ENCODE measurements at regions not wholly inside any gene's neighbourhood (a gene's known extent, or its start where the extent isn't known, plus 50 kb on each side); places are given as distances from the start of the nearest gene placed in this dataset.
"Not testable (repeated sequence)": the region's sequence is repeated elsewhere in the genome, so short reads cannot be mapped to it uniquely, and the experiment has no call there.

GRCh38 chr6:94902974-94903628, 674.2 kb upstream of the MANEA start:
- Mint-ChIP-seq H3K9me3 (no peaks in the 10 kb centered on the region), H3K27me3 (ENCODE audit: low read depth) (peaks cover 10% of the 10 kb centered on the region), H3K36me3 (no peaks in the 10 kb centered on the region), H3K4me3 (no peak overlapping the region), H3K4me1 (no peaks in the 10 kb centered on the region), H3K27ac (no peak overlapping the region)
- no peak for DNase-seq (ENCODE audit: low spot score in 2 of 2, unreplicated experiment in 2 of 2)
- TF ChIP-seq, protein P1, sequence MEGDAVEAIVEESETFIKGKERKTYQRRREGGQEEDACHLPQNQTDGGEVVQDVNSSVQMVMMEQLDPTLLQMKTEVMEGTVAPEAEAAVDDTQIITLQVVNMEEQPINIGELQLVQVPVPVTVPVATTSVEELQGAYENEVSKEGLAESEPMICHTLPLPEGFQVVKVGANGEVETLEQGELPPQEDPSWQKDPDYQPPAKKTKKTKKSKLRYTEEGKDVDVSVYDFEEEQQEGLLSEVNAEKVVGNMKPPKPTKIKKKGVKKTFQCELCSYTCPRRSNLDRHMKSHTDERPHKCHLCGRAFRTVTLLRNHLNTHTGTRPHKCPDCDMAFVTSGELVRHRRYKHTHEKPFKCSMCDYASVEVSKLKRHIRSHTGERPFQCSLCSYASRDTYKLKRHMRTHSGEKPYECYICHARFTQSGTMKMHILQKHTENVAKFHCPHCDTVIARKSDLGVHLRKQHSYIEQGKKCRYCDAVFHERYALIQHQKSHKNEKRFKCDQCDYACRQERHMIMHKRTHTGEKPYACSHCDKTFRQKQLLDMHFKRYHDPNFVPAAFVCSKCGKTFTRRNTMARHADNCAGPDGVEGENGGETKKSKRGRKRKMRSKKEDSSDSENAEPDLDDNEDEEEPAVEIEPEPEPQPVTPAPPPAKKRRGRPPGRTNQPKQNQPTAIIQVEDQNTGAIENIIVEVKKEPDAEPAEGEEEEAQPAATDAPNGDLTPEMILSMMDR (IDR thresholded peaks at IDR 0.05; ENCODE audit: unreplicated experiment) = no peak

- Mint-ChIP-seq H3K36me3 (no peaks in the 10 kb centered on the region), H3K27ac (no peak overlapping the region), H3K9me3 (no peaks in the 10 kb centered on the region), H3K4me3 (no peak overlapping the region), H3K4me1 (no peaks in the 10 kb centered on the region), H3K27me3 (ENCODE audit: low read depth) (peaks cover 3% of the 10 kb centered on the region)
- TF ChIP-seq, protein P1 (IDR thresholded peaks at IDR 0.05; ENCODE audit: unreplicated experiment) = no peak
- DNase-seq (ENCODE audit: low spot score in 2 of 2, unreplicated experiment in 2 of 2) = no peak
Observed at GRCh38 chr6:94899191-94899590, 678.1 kb upstream of the MANEA start.

- no peak for DNase-seq (ENCODE audit: low spot score in 2 of 2, unreplicated experiment in 2 of 2)
- Mint-ChIP-seq H3K4me1 (no peaks in the 10 kb centered on the region), H3K27me3 (ENCODE audit: low read depth) (peaks cover 1% of the 10 kb centered on the region), H3K4me3 (no peak overlapping the region), H3K36me3 (no peaks in the 10 kb centered on the region), H3K27ac (no peak overlapping the region), H3K9me3 (no peaks in the 10 kb centered on the region)
- TF ChIP-seq, protein P1 (IDR thresholded peaks at IDR 0.05; ENCODE audit: unreplicated experiment) = no peak
Observed at GRCh38 chr6:94894300-94894699, 683.0 kb upstream of the MANEA start.

GRCh38 chr6:94893327-94893726, 684.0 kb upstream of the MANEA start:
- no peak for DNase-seq (ENCODE audit: low spot score in 2 of 2, unreplicated experiment in 2 of 2)
- Mint-ChIP-seq H3K4me1 (no peaks in the 10 kb centered on the region), H3K4me3 (no peak overlapping the region), H3K36me3 (no peaks in the 10 kb centered on the region), H3K27me3 (ENCODE audit: low read depth) (no peaks in the 10 kb centered on the region), H3K9me3 (no peaks in the 10 kb centered on the region), H3K27ac (no peak overlapping the region)
- TF ChIP-seq, protein P1 (IDR thresholded peaks at IDR 0.05; ENCODE audit: unreplicated experiment) = no peak

DNA sequence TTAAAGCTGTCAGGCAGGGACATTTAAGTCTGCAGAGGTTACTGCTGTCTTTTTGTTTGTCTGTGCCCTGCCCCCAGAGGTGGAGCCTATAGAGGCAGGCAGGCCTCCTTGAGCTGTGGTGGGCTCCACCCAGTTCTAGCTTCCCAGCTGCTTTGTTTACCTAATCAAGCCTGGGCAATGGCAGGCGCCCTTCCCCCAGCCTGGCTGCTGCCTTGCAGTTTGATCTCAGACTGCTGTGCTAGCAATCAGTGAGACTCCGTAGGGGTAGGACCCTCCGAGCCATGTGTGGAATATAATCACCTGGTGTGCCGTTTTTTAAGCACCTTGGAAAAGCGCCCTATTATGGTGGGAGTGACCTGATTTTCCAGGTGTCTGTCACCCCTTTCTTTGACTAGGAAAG, 703.5 kb upstream of the MANEA start:
- H3K27ac Mint-ChIP-seq; H3K27me3 Mint-ChIP-seq (ENCODE audit: low read depth); DNase-seq (ENCODE audit: low spot score in 2 of 2, unreplicated experiment in 2 of 2); H3K36me3 Mint-ChIP-seq; H3K4me3 Mint-ChIP-seq; H3K9me3 Mint-ChIP-seq; H3K4me1 Mint-ChIP-seq: not testable (repeated sequence)

- Mint-ChIP-seq H3K4me1 (peaks cover 2% of the 10 kb centered on the region), H3K27ac (no peak overlapping the region), H3K4me3 (no peak overlapping the region), H3K9me3 (no peaks in the 10 kb centered on the region), H3K27me3 (ENCODE audit: low read depth) (no peaks in the 10 kb centered on the region), H3K36me3 (no peaks in the 10 kb centered on the region)
- DNase-seq (ENCODE audit: low spot score in 2 of 2, unreplicated experiment in 2 of 2) = no peak
- TF ChIP-seq, protein P1 (IDR thresholded peaks at IDR 0.05; ENCODE audit: unreplicated experiment) = no peak
Observed at GRCh38 chr6:94862112-94862511, 715.2 kb upstream of the MANEA start.
